ENCODE measurements at regions not wholly inside any gene's neighbourhood (a gene's known extent, or its start where the extent isn't known, plus 50 kb on each side); places are given as distances from the start of the nearest gene placed in this dataset.

DNA sequence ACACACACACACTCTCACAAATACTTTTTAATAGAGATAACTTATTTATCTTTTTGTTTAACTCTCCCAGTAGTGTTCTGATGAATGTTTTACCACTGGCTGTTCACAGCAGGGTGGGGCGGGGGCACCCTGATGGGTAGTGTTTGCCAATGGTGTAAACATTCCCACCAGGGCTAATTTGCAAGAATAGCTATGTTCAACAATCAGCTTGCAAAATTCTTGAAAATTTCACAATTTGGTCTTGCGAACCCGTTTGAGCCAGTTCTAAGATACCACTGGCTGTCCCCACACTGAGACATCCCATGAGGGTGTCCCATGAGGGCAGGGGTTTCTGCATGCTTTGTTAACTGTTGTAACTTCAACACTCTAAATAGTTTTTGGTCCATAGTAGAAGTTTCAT lies 348.5 kb downstream of the CXCL12 start:
- Histone ChIP-seq H3K27me3 (ENCODE audit: insufficient read depth, low read depth) (no peaks in the 10 kb centered on the region), H3F3A (ENCODE audit: insufficient read depth, low read depth) (no peaks in the 10 kb centered on the region), H3K4me2 (no peak overlapping the region), H3K4me1 (replicated peaks; ENCODE audit: insufficient read depth) (no peaks in the 10 kb centered on the region), H4K20me1 (ENCODE audit: insufficient read depth) (no peaks in the 10 kb centered on the region; the same call in 1 of the 2 replicates), H3K27ac (no peak overlapping the region), H2AFZ (no peak overlapping the region), H3K9me3 (ENCODE audit: insufficient read depth, low read depth) (no peaks in the 10 kb centered on the region; the same call in 1 of the 2 replicates), H3K36me3 (ENCODE audit: low read depth) (no peaks in the 10 kb centered on the region), H3K9me2 (ENCODE audit: insufficient read depth) (no peaks in the 10 kb centered on the region), H3K4me3 (no peak overlapping the region), H3K79me2 (ENCODE audit: low read depth) (no peaks in the 10 kb centered on the region)
- intact Hi-C loops (cut with micrococcal nuclease; ENCODE audit: unreplicated experiment): no loop called here
- TF ChIP-seq EZH2 (IDR thresholded peaks at IDR 0.05; ENCODE audit: low read depth): no peak
- POLR2A ChIA-PET (ENCODE audit: unreplicated experiment): no interaction called here
- DNase-seq: no peak
- BruUV-seq (replicated peaks): no TSS peak
- CTCF ChIA-PET: no interaction called here

DNA sequence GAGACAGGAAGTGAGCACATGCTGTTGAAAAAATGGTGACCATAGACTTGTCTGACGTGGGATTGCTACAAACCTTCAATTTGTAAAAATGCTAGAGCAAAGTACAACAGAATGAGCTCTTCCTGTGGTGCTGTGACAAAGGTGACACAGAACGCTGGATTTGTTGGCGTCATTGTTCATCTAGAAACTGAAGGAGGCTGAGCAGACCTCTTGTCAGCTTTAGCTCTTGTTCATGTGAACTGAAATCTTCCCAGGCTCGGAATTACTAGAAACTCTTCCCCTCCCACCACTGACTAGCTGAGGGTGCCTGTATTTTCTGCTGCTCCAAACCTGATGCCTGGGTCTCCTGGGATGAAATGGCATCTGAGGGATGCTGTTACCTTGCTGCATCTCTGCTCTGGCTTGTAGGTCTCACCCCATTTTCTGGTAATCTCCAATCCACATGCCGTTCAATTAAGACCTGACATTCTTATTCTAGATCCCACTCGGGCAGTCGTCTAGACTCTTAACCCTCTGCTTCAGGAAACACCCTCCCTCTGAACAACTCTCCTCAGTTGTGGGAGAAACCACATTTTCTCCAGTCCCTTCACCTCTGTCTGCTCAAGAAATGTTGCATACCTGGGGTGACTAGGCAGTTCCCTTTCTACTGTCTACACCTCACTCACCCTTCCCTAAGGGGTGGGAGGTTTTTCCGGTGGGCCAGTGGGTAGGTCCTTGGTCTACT lies 349.3 kb downstream of the CXCL12 start:
- H2AFZ ChIP-seq: no peak overlapping the region
- no peaks in the 10 kb centered on the region; the same call in 1 of the 2 replicates for H3K9me3 ChIP-seq (ENCODE audit: insufficient read depth, low read depth)
- DNase-seq: no peak
- H3K27ac ChIP-seq: no peak overlapping the region
- H3F3A ChIP-seq (ENCODE audit: insufficient read depth, low read depth): no peaks in the 10 kb centered on the region
- H3K4me3 ChIP-seq: no peak overlapping the region
- ChIA-PET CTCF (no interaction called here), POLR2A (ENCODE audit: unreplicated experiment) (no interaction called here)
- TF ChIP-seq EZH2 (IDR thresholded peaks at IDR 0.05; ENCODE audit: low read depth): no peak
- TF ChIP-seq, protein P1, sequence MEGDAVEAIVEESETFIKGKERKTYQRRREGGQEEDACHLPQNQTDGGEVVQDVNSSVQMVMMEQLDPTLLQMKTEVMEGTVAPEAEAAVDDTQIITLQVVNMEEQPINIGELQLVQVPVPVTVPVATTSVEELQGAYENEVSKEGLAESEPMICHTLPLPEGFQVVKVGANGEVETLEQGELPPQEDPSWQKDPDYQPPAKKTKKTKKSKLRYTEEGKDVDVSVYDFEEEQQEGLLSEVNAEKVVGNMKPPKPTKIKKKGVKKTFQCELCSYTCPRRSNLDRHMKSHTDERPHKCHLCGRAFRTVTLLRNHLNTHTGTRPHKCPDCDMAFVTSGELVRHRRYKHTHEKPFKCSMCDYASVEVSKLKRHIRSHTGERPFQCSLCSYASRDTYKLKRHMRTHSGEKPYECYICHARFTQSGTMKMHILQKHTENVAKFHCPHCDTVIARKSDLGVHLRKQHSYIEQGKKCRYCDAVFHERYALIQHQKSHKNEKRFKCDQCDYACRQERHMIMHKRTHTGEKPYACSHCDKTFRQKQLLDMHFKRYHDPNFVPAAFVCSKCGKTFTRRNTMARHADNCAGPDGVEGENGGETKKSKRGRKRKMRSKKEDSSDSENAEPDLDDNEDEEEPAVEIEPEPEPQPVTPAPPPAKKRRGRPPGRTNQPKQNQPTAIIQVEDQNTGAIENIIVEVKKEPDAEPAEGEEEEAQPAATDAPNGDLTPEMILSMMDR (conservative IDR thresholded peaks at IDR 0.05): no peak
- no TSS peak for BruUV-seq (replicated peaks)
- H3K4me2 ChIP-seq: no peak overlapping the region
- no peaks in the 10 kb centered on the region for H3K27me3 ChIP-seq (ENCODE audit: insufficient read depth, low read depth)
- no peaks in the 10 kb centered on the region for H3K9me2 ChIP-seq (ENCODE audit: insufficient read depth)
- no peaks in the 10 kb centered on the region for H3K4me1 ChIP-seq (replicated peaks; ENCODE audit: insufficient read depth)
- H3K79me2 ChIP-seq (ENCODE audit: low read depth): no peaks in the 10 kb centered on the region
- H4K20me1 ChIP-seq (ENCODE audit: insufficient read depth): no peaks in the 10 kb centered on the region; the same call in 1 of the 2 replicates
- intact Hi-C loops (cut with micrococcal nuclease; ENCODE audit: unreplicated experiment): no loop called here
- H3K36me3 ChIP-seq (ENCODE audit: low read depth): no peaks in the 10 kb centered on the region

DNA sequence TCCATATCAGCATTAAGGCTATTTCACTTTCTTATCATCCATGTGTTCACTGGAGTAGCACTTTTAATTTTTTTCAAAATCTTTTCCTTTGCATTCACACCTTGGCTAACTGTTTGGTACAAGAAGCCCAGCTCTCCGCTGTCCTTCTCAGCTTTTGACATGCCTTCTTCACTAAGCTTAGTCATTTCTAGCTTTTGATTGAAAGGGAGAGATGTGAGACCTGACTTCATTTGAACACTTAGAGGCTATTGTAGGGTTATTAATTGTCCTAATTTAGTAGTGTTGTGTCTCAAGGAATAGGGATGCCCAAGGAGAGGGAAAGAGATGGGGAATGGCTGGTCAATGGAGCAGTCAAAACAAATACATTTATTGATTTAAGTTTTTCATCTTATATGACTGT lies 350.0 kb downstream of the CXCL12 start:
- CTCF ChIA-PET: no interaction called here
- intact Hi-C loops (cut with micrococcal nuclease; ENCODE audit: unreplicated experiment): no loop called here
- Histone ChIP-seq H3K79me2 (ENCODE audit: low read depth) (no peaks in the 10 kb centered on the region), H2AFZ (no peak overlapping the region), H3K36me3 (ENCODE audit: low read depth) (no peaks in the 10 kb centered on the region), H3K9me2 (ENCODE audit: insufficient read depth) (no peaks in the 10 kb centered on the region), H3K27ac (no peak overlapping the region), H4K20me1 (ENCODE audit: insufficient read depth) (no peaks in the 10 kb centered on the region; the same call in 1 of the 2 replicates), H3K9me3 (ENCODE audit: insufficient read depth, low read depth) (no peaks in the 10 kb centered on the region; the same call in 1 of the 2 replicates), H3F3A (ENCODE audit: insufficient read depth, low read depth) (no peaks in the 10 kb centered on the region), H3K4me3 (no peak overlapping the region), H3K4me2 (no peak overlapping the region), H3K4me1 (replicated peaks; ENCODE audit: insufficient read depth) (no peaks in the 10 kb centered on the region), H3K27me3 (ENCODE audit: insufficient read depth, low read depth) (no peaks in the 10 kb centered on the region)
- DNase-seq: no peak
- POLR2A ChIA-PET (ENCODE audit: unreplicated experiment): no interaction called here
- TF ChIP-seq EZH2 (IDR thresholded peaks at IDR 0.05; ENCODE audit: low read depth): no peak
- TF ChIP-seq, protein P1 (conservative IDR thresholded peaks at IDR 0.05): no peak
- no TSS peak for BruUV-seq (replicated peaks)

DNA sequence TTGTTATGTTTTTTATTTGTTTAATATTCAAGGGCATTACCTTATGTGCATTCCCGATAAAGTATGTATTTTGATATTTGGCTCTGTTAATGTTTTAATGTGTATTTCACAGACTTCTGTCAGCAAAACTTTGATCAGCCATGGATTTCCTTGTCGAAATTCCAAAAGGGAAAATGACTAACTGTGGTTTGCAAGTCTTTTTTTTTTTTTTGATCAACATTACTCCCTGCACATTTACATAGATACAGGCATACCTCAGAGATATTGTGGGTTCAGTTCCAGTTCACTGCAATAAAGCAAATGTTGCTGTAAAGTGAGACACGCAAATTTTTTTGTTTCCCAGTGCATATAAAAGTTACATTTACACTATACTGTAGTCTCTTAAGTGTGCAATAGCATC lies 351.9 kb downstream of the CXCL12 start:
- Histone ChIP-seq H3K9me2 (ENCODE audit: insufficient read depth) (no peaks in the 10 kb centered on the region), H3K4me2 (no peak overlapping the region), H4K20me1 (ENCODE audit: insufficient read depth) (no peaks in the 10 kb centered on the region; the same call in 1 of the 2 replicates), H3K4me1 (replicated peaks; ENCODE audit: insufficient read depth) (no peaks in the 10 kb centered on the region), H2AFZ (no peak overlapping the region), H3K27me3 (ENCODE audit: insufficient read depth, low read depth) (no peaks in the 10 kb centered on the region; the same call in 1 of the 2 replicates), H3K36me3 (ENCODE audit: low read depth) (no peaks in the 10 kb centered on the region), H3K79me2 (ENCODE audit: low read depth) (no peaks in the 10 kb centered on the region), H3K4me3 (no peak overlapping the region), H3F3A (ENCODE audit: insufficient read depth, low read depth) (no peaks in the 10 kb centered on the region), H3K27ac (no peak overlapping the region), H3K9me3 (ENCODE audit: insufficient read depth, low read depth) (no peaks in the 10 kb centered on the region; the same call in 1 of the 2 replicates)
- BruUV-seq (replicated peaks): no TSS peak
- DNase-seq: no peak
- TF ChIP-seq, protein P1 (conservative IDR thresholded peaks at IDR 0.05): no peak
- no peak for TF ChIP-seq EZH2 (IDR thresholded peaks at IDR 0.05; ENCODE audit: low read depth)
- intact Hi-C loops (cut with micrococcal nuclease; ENCODE audit: unreplicated experiment): no loop called here
- ChIA-PET POLR2A (ENCODE audit: unreplicated experiment) (no interaction called here), CTCF (no interaction called here)

Data from PC-9 (cell line).